OCI-LY7 (cell line): ENCODE measurements at regions not wholly inside any gene's neighbourhood (a gene's known extent, or its start where the extent isn't known, plus 50 kb on each side); places are given as distances from the start of the nearest gene placed in this dataset.
"Not testable (repeated sequence)": the region's sequence is repeated elsewhere in the genome, so short reads cannot be mapped to it uniquely, and the experiment has no call there.

Experiments
- BruUV-seq: library from RNA; stranded (reverse); fragments of 400-500 nt; replicated peaks from 2 replicates; lab custom pipeline; 2021; lab: Mats Ljungman, UMichigan
- CTCF ChIA-PET: fragments of 300-600 bp; sonication (Branson Sonifier 250); formaldehyde crosslinking; loops from one replicate; lab custom pipeline; 2022; ENCODE audit warnings: antibody characterized with exemption; ENCODE audit not compliant: unreplicated experiment; lab: Charles Lee
- POLR2A ChIA-PET: fragments of 300-600 bp; sonication (Branson Sonifier 250); formaldehyde crosslinking; loops from one replicate; lab custom pipeline; 2022; ENCODE audit warnings: antibody characterized with exemption; lab: Charles Lee
- DNase-seq: peaks from one replicate; pipeline ENCODE4 v3.0.0-alpha.2; 2015; ENCODE audit warnings: low spot score
- H2AFZ ChIP-seq: fragments of 200-600 bp; sonication (generic), shearing (Covaris generic); 2 replicates; pipeline ENCODE4 v1.6.1; 2014; ENCODE audit warnings: mild to moderate bottlenecking, antibody characterized with exemption, low read length, moderate library complexity
- H3K27ac ChIP-seq: fragments of 200-600 bp; sonication (generic); 2 replicates; pipeline ENCODE4 v1.5.1; 2014; ENCODE audit warnings: mixed run types, low read depth, mild to moderate bottlenecking, moderate library complexity, low read length, inconsistent platforms; ENCODE audit not compliant: poor library complexity, severe bottlenecking
- H3K36me3 ChIP-seq: fragments of 200-600 bp; sonication (generic); 2 replicates; pipeline ENCODE4 v1.6.1; 2014; ENCODE audit warnings: mild to moderate bottlenecking, antibody characterized with exemption, low read length, moderate library complexity, mixed read lengths; ENCODE audit not compliant: insufficient read depth
- H3K4me1 ChIP-seq: fragments of 200-600 bp; sonication (generic); 2 replicates; pipeline ENCODE4 v1.5.1; 2014; ENCODE audit warnings: mild to moderate bottlenecking, low read length; ENCODE audit not compliant: insufficient read depth, poor library complexity, severe bottlenecking
- H3K4me2 ChIP-seq: fragments of 200-600 bp; sonication (generic); 2 replicates; pipeline ENCODE4 v1.6.1; 2014; ENCODE audit warnings: mild to moderate bottlenecking, low read length
- H3K4me3 ChIP-seq: fragments of 200-600 bp; sonication (generic); 2 replicates; pipeline ENCODE4 v1.5.1; 2014; ENCODE audit warnings: mild to moderate bottlenecking, low read depth, low read length; ENCODE audit not compliant: poor library complexity, severe bottlenecking
- H3K79me2 ChIP-seq: fragments of 200-600 bp; sonication (generic); 2 replicates; pipeline ENCODE4 v1.6.1; 2016; ENCODE audit warnings: low read depth, mild to moderate bottlenecking, low read length, moderate library complexity, mixed read lengths; ENCODE audit not compliant: insufficient read depth
- H3K9me2 ChIP-seq: fragments of 200-600 bp; sonication (generic); 2 replicates; pipeline ENCODE4 v1.6.1; 2016; ENCODE audit warnings: mild to moderate bottlenecking, low read length, mixed read lengths; ENCODE audit not compliant: insufficient read depth
- H3K9me3 ChIP-seq: fragments of 200-600 bp; sonication (generic); 2 replicates; pipeline ENCODE4 v1.6.1; 2014; ENCODE audit warnings: mild to moderate bottlenecking, mixed run types, low read length, mixed read lengths
- H4K20me1 ChIP-seq: fragments of 200-600 bp; sonication (generic); 2 replicates; pipeline ENCODE4 v1.6.1; 2014; ENCODE audit warnings: mild to moderate bottlenecking, antibody characterized with exemption, low read length, moderate library complexity, mixed read lengths; ENCODE audit not compliant: insufficient read depth
- intact Hi-C: fragments of 100-400 bp; cut with micrococcal nuclease; formaldehyde crosslinking; loops from one replicate; pipeline ENCODE4 v1.10.0; 2022; ENCODE audit not compliant: unreplicated experiment

DNA sequence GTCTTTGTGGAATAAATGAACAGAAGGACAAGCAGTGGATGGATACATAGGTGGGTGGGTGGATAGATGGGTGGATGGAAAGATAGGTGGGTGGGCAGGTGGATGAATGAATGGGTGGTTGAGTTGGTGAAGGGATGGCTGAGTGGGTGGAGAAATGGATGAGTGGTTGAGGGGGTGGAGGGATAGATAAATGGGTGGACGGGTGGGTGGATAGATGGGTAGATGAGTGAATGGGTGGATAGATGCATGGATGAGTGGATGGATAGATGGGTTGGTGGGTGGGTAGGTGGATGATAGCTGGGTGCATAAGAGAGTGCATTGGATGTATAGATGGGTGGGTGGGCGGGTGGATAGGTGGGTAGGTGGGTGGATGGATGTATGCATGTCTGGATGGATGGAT is 63.5 kb downstream of the UNC93B1 start:
- DNase-seq, CTCF ChIA-PET: not testable (repeated sequence)

DNA sequence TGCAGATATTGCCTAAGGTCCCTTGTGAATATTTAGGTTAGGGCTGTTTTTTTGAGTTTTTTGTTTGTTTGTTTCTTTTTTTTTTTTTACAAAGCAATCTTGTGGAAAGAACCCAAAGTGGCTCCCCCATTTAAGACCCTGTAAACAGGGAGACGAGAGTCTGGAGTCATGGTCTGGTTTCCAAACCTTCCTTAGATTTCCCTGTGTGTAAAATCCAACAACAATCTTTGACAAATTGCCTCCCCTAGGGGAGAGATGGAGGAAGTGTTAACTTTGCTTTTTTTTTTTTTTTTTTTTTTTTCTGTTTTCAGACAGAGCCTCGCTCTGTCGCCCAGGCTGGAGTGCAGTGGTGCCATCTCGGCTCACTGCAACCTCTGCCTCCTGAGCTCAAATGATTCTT is 64.9 kb downstream of the UNC93B1 start:
- H3K4me3 ChIP-seq, H3K27ac ChIP-seq, H3K4me2 ChIP-seq, DNase-seq, H3K9me3 ChIP-seq, CTCF ChIA-PET, H4K20me1 ChIP-seq, H3K36me3 ChIP-seq, H3K79me2 ChIP-seq, H3K4me1 ChIP-seq, intact Hi-C loops, POLR2A ChIA-PET, BruUV-seq, H3K9me2 ChIP-seq, H2AFZ ChIP-seq: not testable (repeated sequence)

More for the DNA sequence above, 63.5 kb downstream of the UNC93B1 start:
- H3K27ac ChIP-seq, POLR2A ChIA-PET, H3K9me3 ChIP-seq, H3K4me1 ChIP-seq, H4K20me1 ChIP-seq, H3K9me2 ChIP-seq, BruUV-seq, H3K36me3 ChIP-seq, H3K4me2 ChIP-seq, H3K4me3 ChIP-seq, intact Hi-C loops, H3K79me2 ChIP-seq, H2AFZ ChIP-seq: not testable (repeated sequence)

DNA sequence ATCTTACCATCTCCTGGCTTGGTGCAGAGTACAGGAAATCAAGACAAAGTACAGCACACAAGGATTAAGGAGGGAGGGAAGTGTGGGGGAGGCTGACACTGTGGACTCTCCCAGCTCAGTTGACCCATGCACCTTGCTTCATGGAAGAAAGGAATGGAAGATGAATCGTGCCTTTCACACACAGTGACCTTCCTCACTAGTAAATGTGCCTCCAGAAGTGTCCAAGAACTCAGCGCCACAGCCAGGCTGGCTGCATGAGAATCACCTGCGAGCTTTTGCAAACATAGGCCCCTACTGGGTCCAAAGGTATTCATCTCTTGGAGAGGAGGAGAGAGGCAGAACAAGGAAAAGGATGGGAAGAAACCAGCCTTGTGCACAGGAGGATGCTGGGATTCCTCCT is 65.5 kb downstream of the UNC93B1 start:
- CTCF ChIA-PET, H3K4me3 ChIP-seq, BruUV-seq, intact Hi-C loops, H3K4me2 ChIP-seq, H2AFZ ChIP-seq, H3K79me2 ChIP-seq, H3K9me3 ChIP-seq, H3K9me2 ChIP-seq, H3K36me3 ChIP-seq, H3K4me1 ChIP-seq, H4K20me1 ChIP-seq, POLR2A ChIA-PET, H3K27ac ChIP-seq, DNase-seq: not testable (repeated sequence)

DNA sequence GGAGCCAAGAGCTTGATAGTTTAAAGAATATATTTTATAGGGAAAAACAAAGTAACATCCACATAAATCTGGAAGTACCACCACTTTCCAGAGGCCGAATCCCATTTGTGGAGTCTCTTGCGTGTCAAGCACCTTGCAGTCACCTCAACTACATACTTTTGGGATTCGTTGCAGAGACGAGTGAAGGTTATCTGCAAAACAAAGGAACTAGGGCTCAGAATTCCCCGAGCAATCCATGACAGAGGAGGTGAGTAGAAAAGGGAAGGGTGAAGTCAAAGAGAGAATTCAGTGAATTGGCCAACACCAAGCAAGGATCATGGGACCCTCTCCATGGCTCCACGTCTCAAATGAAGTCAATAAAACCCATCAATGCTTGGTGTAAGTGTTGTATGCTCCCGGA is 80.3 kb downstream of the UNC93B1 start:
- BruUV-seq, POLR2A ChIA-PET: not testable (repeated sequence)

DNA sequence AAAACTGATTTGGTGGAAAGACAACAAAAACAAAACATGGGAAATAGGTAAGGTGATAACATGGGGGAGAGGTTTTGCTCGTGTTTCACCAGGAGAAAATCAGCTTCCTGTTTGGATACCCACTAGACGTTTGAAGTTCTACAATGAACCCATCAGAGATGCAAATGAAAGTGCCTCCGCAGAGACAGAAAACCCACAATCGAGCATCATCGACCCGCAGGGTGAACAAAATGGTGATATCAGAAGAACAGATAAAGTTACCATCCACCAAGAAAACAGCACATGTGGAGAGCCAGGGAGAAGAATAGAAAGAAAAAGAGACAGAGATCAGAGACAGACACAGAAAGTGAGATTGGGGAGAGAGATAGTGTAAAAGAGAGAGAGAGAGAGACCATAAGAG is 83.4 kb downstream of the UNC93B1 start:
- H3K9me2 ChIP-seq, H3K36me3 ChIP-seq, H2AFZ ChIP-seq, POLR2A ChIA-PET, H3K4me2 ChIP-seq, H3K4me3 ChIP-seq, H4K20me1 ChIP-seq, H3K79me2 ChIP-seq, DNase-seq, H3K9me3 ChIP-seq, CTCF ChIA-PET, BruUV-seq, intact Hi-C loops, H3K27ac ChIP-seq, H3K4me1 ChIP-seq: not testable (repeated sequence)

More for the DNA sequence above, 80.3 kb downstream of the UNC93B1 start:
- CTCF ChIA-PET, H3K4me2 ChIP-seq, H3K27ac ChIP-seq, DNase-seq, H2AFZ ChIP-seq, H3K9me3 ChIP-seq, H3K4me1 ChIP-seq, H3K36me3 ChIP-seq, H3K4me3 ChIP-seq, H3K9me2 ChIP-seq, H3K79me2 ChIP-seq, H4K20me1 ChIP-seq, intact Hi-C loops: not testable (repeated sequence)

DNA sequence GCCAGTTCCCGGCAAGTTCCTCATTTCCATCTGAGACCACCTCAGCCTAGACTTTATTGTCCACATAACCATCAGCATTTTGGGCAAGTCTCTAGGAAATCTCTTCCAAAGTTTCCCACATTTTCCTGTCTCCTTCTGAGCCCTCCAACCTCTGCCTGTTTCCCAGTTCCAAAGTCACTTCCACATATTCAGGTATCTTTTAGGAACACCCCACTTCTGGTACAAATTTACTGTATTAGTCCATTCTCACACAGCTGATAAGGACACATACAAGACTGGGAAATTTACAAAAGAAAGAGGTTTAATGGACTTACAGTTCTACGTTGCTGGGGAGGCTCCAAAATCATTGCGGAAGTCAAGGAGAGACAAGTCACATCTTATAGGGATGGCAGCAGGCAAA is 91.7 kb downstream of the UNC93B1 start:
- POLR2A ChIA-PET = not testable (repeated sequence)

More for the DNA sequence above, 91.7 kb downstream of the UNC93B1 start:
- intact Hi-C loops, H3K9me3 ChIP-seq, BruUV-seq, H4K20me1 ChIP-seq, H2AFZ ChIP-seq, H3K36me3 ChIP-seq, H3K27ac ChIP-seq, DNase-seq, H3K9me2 ChIP-seq, H3K4me3 ChIP-seq, H3K79me2 ChIP-seq, H3K4me1 ChIP-seq, H3K4me2 ChIP-seq, CTCF ChIA-PET: not testable (repeated sequence)
